Embryonic facial prominence (tissue), 1 donor: ENCODE measurements at regions not wholly inside any gene's neighbourhood (a gene's known extent, or its start where the extent isn't known, plus 50 kb on each side); places are given as distances from the start of the nearest gene placed in this dataset.

Experiments
- DNase-seq: peaks from one replicate; pipeline ENCODE4 v3.0.0-alpha.2; 2016; ENCODE audit errors: extremely low spot score

- DNase-seq = no peak
Measured at GRCh38 chr2:172358691-172359556, 68.5 kb upstream of the ITGA6 start.

GRCh38 chr2:172361360-172361759, 66.0 kb upstream of the ITGA6 start:
- no peak for DNase-seq

- no peak for DNase-seq
Measured at GRCh38 chr2:172361840-172362239, 65.5 kb upstream of the ITGA6 start.

- no peak for DNase-seq
Measured at GRCh38 chr2:172364261-172364660, 63.1 kb upstream of the ITGA6 start.

- DNase-seq = no peak
Measured at GRCh38 chr2:172366596-172367150, 60.7 kb upstream of the ITGA6 start.

- DNase-seq = no peak
Measured at GRCh38 chr2:172370821-172371455, 56.4 kb upstream of the ITGA6 start.

GRCh38 chr2:172372436-172372835, 55.0 kb upstream of the ITGA6 start:
- DNase-seq = no peak

- DNase-seq = no peak
Measured at GRCh38 chr2:172373076-172373475, 54.3 kb upstream of the ITGA6 start.

GRCh38 chr2:172373766-172374165, 53.6 kb upstream of the ITGA6 start:
- no peak for DNase-seq

GRCh38 chr2:172374318-172375240, 52.8 kb upstream of the ITGA6 start:
- DNase-seq = no peak

GRCh38 chr2:172375251-172375650, 52.1 kb upstream of the ITGA6 start:
- DNase-seq = no peak

GRCh38 chr2:172376016-172376415, 51.4 kb upstream of the ITGA6 start:
- no peak for DNase-seq

- DNase-seq = no peak
Measured at GRCh38 chr2:172376505-172377125, 50.8 kb upstream of the ITGA6 start.

- DNase-seq = no peak
Measured at GRCh38 chr2:172377408-172377807, 50.0 kb upstream of the ITGA6 start.
